ENCODE measurements at regions not wholly inside any gene's neighbourhood (a gene's known extent, or its start where the extent isn't known, plus 50 kb on each side); places are given as distances from the start of the nearest gene placed in this dataset.

GRCh38 chr16:85188822-85189672 lies 76.8 kb upstream of the CIBAR2 start:
- H3K27me3 ChIP-seq, result no peaks in the 10 kb centered on the region
- H3K36me3 ChIP-seq (replicated peaks in 1 of 2; ENCODE audit: insufficient read depth in 1 of 2, low read depth in 2 of 2), result no peaks in the 10 kb centered on the region
- H3K4me1 ChIP-seq, result peaks cover 11% of the 10 kb centered on the region
- TF ChIP-seq POLR2A (IDR thresholded peaks at IDR 0.05), result no peak
- no peak for TF ChIP-seq CTCF (IDR thresholded peaks at IDR 0.05)
- 29 to 39% methylated on average over 3 of the region's 3 CpGs for WGBS, 2 donors
- no peaks in the 10 kb centered on the region for H3K9me3 ChIP-seq
- H3K27ac ChIP-seq, result no peak overlapping the region
- ATAC-seq (no peak), DNase-seq (peak in 2 of 4 donors; percentile 46 to 69)
- no peak overlapping the region for H3K4me3 ChIP-seq
- intact Hi-C loops (cut with DNase I), result no loop called here

GRCh38 chr16:85190572-85190971 lies 78.3 kb upstream of the CIBAR2 start:
- Histone ChIP-seq H3K9me3 (no peaks in the 10 kb centered on the region), H3K27ac (no peak overlapping the region), H3K4me1 (peaks cover 16% of the 10 kb centered on the region), H3K27me3 (no peaks in the 10 kb centered on the region), H3K36me3 (replicated peaks in 1 of 2; ENCODE audit: insufficient read depth in 1 of 2, low read depth in 2 of 2) (no peaks in the 10 kb centered on the region), H3K4me3 (no peak overlapping the region)
- DNase-seq, result no peak
- no peak for TF ChIP-seq POLR2A (IDR thresholded peaks at IDR 0.05)
- no peak for TF ChIP-seq CTCF (IDR thresholded peaks at IDR 0.05)
- intact Hi-C loops (cut with DNase I), result no loop called here
- 68 to 71% methylated on average over 2 of the region's 2 CpGs for WGBS, 2 donors
- ATAC-seq, result no peak

DNA sequence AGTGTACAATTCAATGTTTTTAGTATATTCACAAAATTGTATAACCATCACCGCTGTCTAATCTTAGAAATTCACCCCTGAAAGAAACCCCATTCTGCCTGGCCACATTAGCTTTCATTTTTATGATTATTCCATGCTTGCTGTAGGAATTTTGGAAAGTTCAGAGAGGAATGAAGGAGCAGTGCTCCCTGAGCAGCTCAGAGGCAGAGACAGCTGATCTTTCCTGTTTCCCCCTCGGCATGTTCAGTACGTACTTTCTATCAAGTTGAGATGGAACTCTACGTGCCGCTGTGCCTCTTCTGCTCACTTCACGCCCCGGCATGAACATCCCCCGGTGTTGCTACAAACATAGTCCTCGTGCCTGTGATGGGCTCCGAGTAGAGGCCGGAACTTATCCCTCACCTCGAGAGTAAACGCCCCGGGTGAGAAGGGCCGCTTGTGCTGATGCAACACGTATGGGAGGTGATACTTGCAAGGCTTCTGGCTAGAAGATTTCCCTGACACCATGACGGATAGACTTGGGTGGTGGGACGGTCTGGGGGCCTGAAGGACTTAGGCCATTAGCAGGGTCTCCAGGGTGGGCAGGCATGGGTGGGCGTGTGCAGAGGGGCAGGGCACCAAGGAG lies 79.2 kb upstream of the CIBAR2 start:
- TF ChIP-seq POLR2A (IDR thresholded peaks at IDR 0.05) (no peak), CTCF (IDR thresholded peaks at IDR 0.05) (no peak)
- H3K4me1 ChIP-seq, result peaks cover 25% of the 10 kb centered on the region
- no peak for ATAC-seq
- H3K27me3 ChIP-seq, result no peaks in the 10 kb centered on the region
- intact Hi-C loops (cut with DNase I), result no loop called here
- H3K36me3 ChIP-seq (replicated peaks in 1 of 2; ENCODE audit: insufficient read depth in 1 of 2, low read depth in 2 of 2), result no peaks in the 10 kb centered on the region
- WGBS, 2 donors, result 89 to 92% methylated on average over 19 of the region's 19 CpGs
- no peaks in the 10 kb centered on the region for H3K9me3 ChIP-seq
- H3K27ac ChIP-seq, result no peak overlapping the region
- no peak overlapping the region for H3K4me3 ChIP-seq
- DNase-seq, result no peak

DNA sequence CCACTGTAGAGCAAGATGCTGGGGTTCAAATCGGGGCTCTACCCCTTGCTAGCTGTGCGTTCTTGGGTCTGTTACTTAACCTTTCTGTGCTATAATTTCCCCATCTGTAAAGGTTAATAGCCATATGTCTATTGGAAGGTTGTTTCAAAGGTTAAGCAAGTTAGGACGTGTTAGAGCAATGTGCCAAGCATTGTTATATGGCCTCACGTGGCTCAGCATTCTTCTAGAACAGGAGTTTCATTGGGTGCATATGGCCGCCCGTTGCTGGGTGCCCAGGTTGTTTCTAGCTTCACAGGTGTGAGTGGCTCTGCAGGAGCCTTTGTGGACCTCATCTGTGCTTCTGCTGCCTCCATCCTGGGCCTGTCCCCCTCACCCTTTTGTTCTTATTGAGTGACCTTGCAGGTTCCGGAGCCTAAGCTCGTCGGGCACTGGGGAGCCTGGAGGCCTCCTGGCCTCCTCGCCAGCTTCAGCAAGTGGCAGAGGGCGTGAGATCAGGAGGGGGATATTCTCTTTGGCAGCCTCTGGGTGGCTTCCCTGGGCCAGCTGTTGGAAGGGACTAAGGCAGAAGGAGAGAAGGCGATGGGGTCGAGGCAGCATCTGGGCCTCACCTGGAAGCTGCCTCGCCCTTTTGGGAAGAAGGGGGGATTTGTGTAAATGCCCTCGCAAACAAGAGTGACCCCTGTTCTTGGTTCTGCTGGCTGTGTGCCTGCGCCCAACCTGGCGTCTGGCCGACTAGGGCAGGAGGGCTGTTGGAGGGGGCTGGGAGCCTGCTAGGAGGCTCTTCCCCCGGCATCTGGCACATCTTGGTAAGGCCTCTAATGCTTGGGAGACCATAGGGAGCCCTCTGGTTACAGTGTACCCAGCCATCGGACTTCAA lies 80.2 kb upstream of the CIBAR2 start:
- H3K4me3 ChIP-seq, result no peak overlapping the region
- DNase-seq, result no peak
- 78 to 81% methylated on average over 15 to 20 of the region's 20 CpGs for WGBS, 2 donors
- intact Hi-C loops (cut with DNase I), result no loop called here
- H3K9me3 ChIP-seq, result no peaks in the 10 kb centered on the region
- TF ChIP-seq POLR2A (IDR thresholded peaks at IDR 0.05), result no peak
- no peak for ATAC-seq
- peaks cover 35% of the 10 kb centered on the region for H3K4me1 ChIP-seq
- H3K36me3 ChIP-seq (replicated peaks in 1 of 2; ENCODE audit: insufficient read depth in 1 of 2, low read depth in 2 of 2), result no peaks in the 10 kb centered on the region
- H3K27me3 ChIP-seq, result no peaks in the 10 kb centered on the region
- H3K27ac ChIP-seq, result no peak overlapping the region

GRCh38 chr16:85193115-85193493 lies 80.8 kb upstream of the CIBAR2 start:
- intact Hi-C loops (cut with DNase I), result no loop called here
- Histone ChIP-seq H3K36me3 (replicated peaks in 1 of 2; ENCODE audit: insufficient read depth in 1 of 2, low read depth in 2 of 2) (no peaks in the 10 kb centered on the region), H3K9me3 (no peaks in the 10 kb centered on the region), H3K4me1 (peaks cover 42% of the 10 kb centered on the region), H3K27me3 (no peaks in the 10 kb centered on the region), H3K27ac (no peak overlapping the region), H3K4me3 (no peak overlapping the region)
- TF ChIP-seq CTCF (IDR thresholded peaks at IDR 0.05) (no peak), POLR2A (IDR thresholded peaks at IDR 0.05) (no peak)
- WGBS, 2 donors, result 86 to 89% methylated on average over 6 of the region's 6 CpGs
- ATAC-seq (no peak), DNase-seq (no peak)

Measured in body of pancreas (tissue), 4 donors.